Vagina (tissue), 2 donors: ENCODE measurements at regions not wholly inside any gene's neighbourhood (a gene's known extent, or its start where the extent isn't known, plus 50 kb on each side); places are given as distances from the start of the nearest gene placed in this dataset.

Experiments
- CTCF ChIP-seq, 3 experiments: fragments of 450-650 bp in 2 of 3; fragments of 200-600 bp in 1 of 3; sonication (generic) in 1 of 3; IDR thresholded peaks; one replicate each; pipeline ENCODE4 v1.5.1; 2017 to 2019; ENCODE audit warnings: antibody characterized with exemption in 3 of 3, mild to moderate bottlenecking in 2 of 3, moderate library complexity in 2 of 3
- POLR2A ChIP-seq, 2 donors: fragments of 450-650 bp; IDR thresholded peaks; one replicate each; pipeline ENCODE4 v1.6.1; 2017; ENCODE audit warnings: antibody characterized with exemption in 2 of 2, mild to moderate bottlenecking in 2 of 2, moderate library complexity in 2 of 2
- POLR2AphosphoS5 ChIP-seq, 2 donors: sonication (generic); formaldehyde crosslinking; IDR thresholded peaks; one replicate each; pipeline ENCODE4 v1.9.0; 2017; ENCODE audit warnings: antibody characterized with exemption in 2 of 2, mild to moderate bottlenecking in 2 of 2, low read depth in 1 of 2; ENCODE audit not compliant: insufficient read depth in 1 of 2

DNA sequence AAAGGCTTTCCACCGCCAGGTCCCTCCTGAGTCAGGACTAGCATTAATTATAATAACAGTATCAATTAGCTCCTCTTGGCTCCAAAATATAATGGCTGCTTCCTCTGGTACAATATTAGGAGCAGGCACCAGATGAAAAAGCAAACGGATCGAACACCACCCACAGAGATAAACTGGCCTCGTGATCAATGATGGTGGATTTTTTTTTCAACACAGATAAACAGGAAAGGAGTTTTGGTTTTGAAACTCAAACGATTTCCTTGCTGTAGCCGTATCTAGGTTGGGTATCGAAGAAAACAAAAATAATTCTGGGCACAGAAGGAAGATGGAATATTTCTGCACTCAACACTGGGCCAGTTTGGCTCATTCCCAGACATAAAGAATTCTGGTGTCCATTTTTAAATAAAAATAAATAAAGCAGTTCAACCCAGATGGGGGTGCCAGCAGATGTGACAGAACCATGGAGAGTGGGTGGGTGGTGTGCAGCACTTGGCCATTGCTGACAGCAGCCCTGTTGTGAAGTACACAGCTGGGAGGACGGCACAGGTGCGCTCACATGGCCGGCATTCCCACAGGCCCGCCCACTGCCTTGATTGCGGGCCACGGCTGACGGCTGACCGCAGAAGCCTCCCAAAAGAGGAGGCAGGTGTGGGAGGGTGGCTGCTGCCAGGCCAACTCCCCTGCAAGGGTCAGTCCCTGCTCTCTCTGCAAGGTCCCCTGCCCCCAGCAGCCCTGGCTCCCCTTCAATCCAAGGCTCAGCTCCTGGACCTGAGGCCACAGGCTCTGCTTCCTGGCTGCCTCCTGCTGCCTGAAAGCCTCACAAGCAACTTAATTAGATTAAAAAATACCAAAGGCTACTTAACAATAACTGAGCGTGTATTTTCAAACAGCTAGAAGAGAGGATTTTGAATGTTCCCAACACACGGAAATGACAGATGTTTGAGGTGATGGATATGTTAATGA is 351.9 kb upstream of the ID2 start:
- TF ChIP-seq CTCF (IDR thresholded peaks at IDR 0.05) = no peak
- TF ChIP-seq POLR2A (IDR thresholded peaks at IDR 0.05) = no peak
- peak in 1 of 2 donors; percentile 30 for TF ChIP-seq POLR2AphosphoS5 (IDR thresholded peaks at IDR 0.05; ENCODE audit: insufficient read depth in 1 of 2, low read depth in 1 of 2)
